Mucosa of rectum (tissue), 2 donors: ENCODE measurements at regions not wholly inside any gene's neighbourhood (a gene's known extent, or its start where the extent isn't known, plus 50 kb on each side); places are given as distances from the start of the nearest gene placed in this dataset.

Experiments
- H3K27ac ChIP-seq, 2 donors: one replicate each; pipeline ENCODE4 v1.7.0; 2013; ENCODE audit warnings: inconsistent platforms in 2 of 2, low read depth in 2 of 2, low read length in 2 of 2
- H3K27me3 ChIP-seq, 2 donors: one replicate each; pipeline ENCODE4 v1.7.0; 2013; ENCODE audit warnings: low read length in 2 of 2; ENCODE audit not compliant: control insufficient read depth in 2 of 2, insufficient read depth in 2 of 2
- H3K36me3 ChIP-seq, 2 donors: one replicate each; pipeline ENCODE4 v1.7.0; 2013; ENCODE audit warnings: low read length in 2 of 2; ENCODE audit not compliant: control insufficient read depth in 2 of 2, insufficient read depth in 2 of 2
- H3K4me1 ChIP-seq, 2 donors: one replicate each; pipeline ENCODE4 v1.7.0; 2013; ENCODE audit warnings: low read length in 2 of 2, mild to moderate bottlenecking in 1 of 2; ENCODE audit not compliant: control insufficient read depth in 2 of 2, insufficient read depth in 2 of 2
- H3K4me3 ChIP-seq, 2 donors: one replicate each; pipeline ENCODE4 v1.7.0; 2013; ENCODE audit warnings: low read length in 2 of 2
- H3K9ac ChIP-seq, 2 donors: one replicate each; pipeline ENCODE4 v1.7.0; 2013; ENCODE audit warnings: low read length in 2 of 2, low read depth in 1 of 2, mild to moderate bottlenecking in 1 of 2
- H3K9me3 ChIP-seq, 2 donors: one replicate each; pipeline ENCODE4 v1.7.0; 2013; ENCODE audit warnings: low read length in 2 of 2; ENCODE audit not compliant: control insufficient read depth in 2 of 2
- donor health status: healthy.
- donor health status: Normal muscosa, but diverticular disease.

DNA sequence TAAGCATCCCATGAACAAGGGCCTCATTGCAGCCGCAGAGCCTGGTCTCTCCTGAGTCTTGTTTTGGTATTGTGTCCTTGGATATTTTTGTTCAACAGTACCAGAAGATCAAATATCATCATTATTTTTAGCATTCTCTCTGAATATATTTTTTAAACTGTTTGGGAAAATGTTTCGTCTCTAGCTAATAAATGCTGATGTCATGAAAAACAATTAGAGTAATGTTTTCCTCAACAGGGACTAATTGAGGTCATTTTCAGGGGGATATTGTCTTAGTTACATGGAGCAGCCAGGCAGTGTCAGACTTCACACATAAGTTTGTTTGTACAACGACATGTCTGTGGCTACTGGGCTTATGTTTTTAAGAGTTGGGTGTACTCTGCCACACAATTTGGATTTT is 805.3 kb upstream of the SOX9 start:
- Histone ChIP-seq H3K4me3 (no peak overlapping the region), H3K27ac (no peak overlapping the region), H3K4me1 (peaks cover 0 to 5% of the 10 kb centered on the region in 2 donors), H3K9me3 (no peaks in the 10 kb centered on the region), H3K27me3 (no peaks in the 10 kb centered on the region), H3K36me3 (no peaks in the 10 kb centered on the region), H3K9ac (no peak overlapping the region)

DNA sequence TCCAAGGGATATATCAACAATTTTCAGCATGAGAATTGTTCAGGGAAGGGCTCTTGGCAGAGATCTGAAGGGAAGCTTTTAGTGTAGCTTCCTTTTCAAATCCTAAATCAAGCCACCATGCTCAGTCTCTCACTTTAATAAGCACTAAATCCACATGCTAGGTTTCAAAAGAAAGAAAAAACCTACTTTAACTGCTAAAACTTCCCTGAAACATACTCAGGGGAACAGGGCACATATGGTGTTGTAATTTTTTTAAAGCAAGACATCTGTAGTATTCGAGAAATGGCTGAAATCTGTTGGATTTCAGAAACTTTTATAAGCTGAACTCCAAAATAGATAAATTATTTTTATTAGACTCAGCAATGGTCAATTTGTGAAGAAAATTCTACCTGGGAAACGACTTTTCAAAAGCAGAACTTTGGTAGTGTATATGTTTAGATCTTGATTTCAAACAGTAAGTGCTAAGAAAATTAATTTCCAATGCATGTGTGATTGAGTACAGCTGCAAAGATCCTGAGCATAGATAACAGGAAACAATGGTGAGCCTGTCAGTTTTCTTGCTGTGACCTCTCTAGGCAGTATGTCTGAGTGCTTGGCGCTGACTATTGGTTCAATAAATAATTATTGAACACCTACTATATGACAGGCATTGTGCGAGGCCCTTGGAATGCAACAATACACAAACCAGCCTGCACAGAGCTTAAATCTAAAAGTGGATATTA is 804.5 kb upstream of the SOX9 start:
- no peak overlapping the region for H3K9ac ChIP-seq
- H3K9me3 ChIP-seq: no peaks in the 10 kb centered on the region
- no peaks in the 10 kb centered on the region for H3K36me3 ChIP-seq
- peaks cover 0 to 9% of the 10 kb centered on the region in 2 donors for H3K4me1 ChIP-seq
- no peak overlapping the region for H3K4me3 ChIP-seq
- H3K27me3 ChIP-seq: no peaks in the 10 kb centered on the region
- no peak overlapping the region for H3K27ac ChIP-seq

GRCh38 chr17:71320009-71320796 is 800.6 kb upstream of the SOX9 start:
- no peak overlapping the region for H3K9ac ChIP-seq
- no peaks in the 10 kb centered on the region for H3K36me3 ChIP-seq

DNA sequence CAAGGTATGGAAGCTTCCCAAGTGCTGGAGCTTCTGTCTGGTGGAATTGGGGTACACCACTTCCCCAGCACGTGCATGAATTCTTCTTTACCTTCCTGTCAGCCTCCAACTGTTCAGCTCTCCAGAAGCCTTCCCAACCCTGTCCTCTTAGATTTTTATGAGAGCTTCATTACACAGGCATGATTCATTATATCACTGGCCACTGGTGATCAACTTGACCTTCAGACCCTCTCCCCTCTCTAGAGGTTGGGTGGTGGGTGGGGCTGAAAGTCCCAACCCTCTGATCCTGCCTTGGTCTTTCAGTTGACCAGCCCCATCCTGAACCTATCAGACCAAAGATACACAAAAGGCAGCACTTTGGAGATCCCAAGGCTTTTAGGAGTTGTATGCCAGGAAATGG is 795.7 kb upstream of the SOX9 start:
- H3K4me3 ChIP-seq: no peak overlapping the region
- H3K9me3 ChIP-seq: no peaks in the 10 kb centered on the region
- H3K4me1 ChIP-seq: peaks cover 0 to 11% of the 10 kb centered on the region in 2 donors
- H3K27ac ChIP-seq: no peak overlapping the region
- no peaks in the 10 kb centered on the region for H3K36me3 ChIP-seq
- no peaks in the 10 kb centered on the region for H3K27me3 ChIP-seq
- H3K9ac ChIP-seq: no peak overlapping the region

More at GRCh38 chr17:71320009-71320796, 800.6 kb upstream of the SOX9 start:
- Histone ChIP-seq H3K4me1 (peaks cover 0 to 9% of the 10 kb centered on the region in 2 donors), H3K9me3 (no peaks in the 10 kb centered on the region), H3K27me3 (no peaks in the 10 kb centered on the region), H3K4me3 (no peak overlapping the region), H3K27ac (no peak overlapping the region)

DNA sequence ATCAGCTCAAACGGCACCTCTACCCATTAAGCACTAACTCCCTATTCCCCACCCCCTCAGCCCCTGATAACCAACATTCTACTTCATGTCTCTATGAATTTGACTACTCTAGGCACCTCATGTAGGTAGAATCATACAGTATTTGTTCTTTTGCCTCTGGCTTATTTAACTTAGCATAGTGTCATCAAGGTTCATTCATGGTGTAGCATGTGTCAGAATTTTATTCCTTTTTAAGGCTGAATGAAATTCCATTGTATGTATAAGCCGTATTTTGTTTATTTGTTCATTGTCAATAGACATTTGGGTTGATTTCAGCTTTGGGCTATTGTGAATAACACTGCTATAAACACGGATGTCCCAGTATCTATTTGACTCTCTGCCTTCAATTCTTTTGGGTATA is 794.9 kb upstream of the SOX9 start:
- Histone ChIP-seq H3K9ac (no peak overlapping the region), H3K27ac (no peak overlapping the region), H3K9me3 (no peaks in the 10 kb centered on the region), H3K4me3 (no peak overlapping the region), H3K4me1 (peaks cover 0 to 5% of the 10 kb centered on the region in 2 donors), H3K36me3 (no peaks in the 10 kb centered on the region), H3K27me3 (no peaks in the 10 kb centered on the region)

GRCh38 chr17:71327376-71328059 is 793.3 kb upstream of the SOX9 start:
- H3K9ac ChIP-seq: no peak overlapping the region
- no peak overlapping the region for H3K4me3 ChIP-seq
- H3K4me1 ChIP-seq: peaks cover 0 to 3% of the 10 kb centered on the region in 2 donors
- H3K27me3 ChIP-seq: no peaks in the 10 kb centered on the region
- H3K36me3 ChIP-seq: no peaks in the 10 kb centered on the region
- H3K27ac ChIP-seq: no peak overlapping the region
- no peaks in the 10 kb centered on the region for H3K9me3 ChIP-seq

- H3K36me3 ChIP-seq: no peaks in the 10 kb centered on the region
- H3K9ac ChIP-seq: no peak overlapping the region
- H3K9me3 ChIP-seq: no peaks in the 10 kb centered on the region
- H3K4me3 ChIP-seq: no peak overlapping the region
- H3K27ac ChIP-seq: no peak overlapping the region
- H3K4me1 ChIP-seq: peaks cover 0 to 3% of the 10 kb centered on the region in 2 donors
- no peaks in the 10 kb centered on the region for H3K27me3 ChIP-seq
Observed at GRCh38 chr17:71329310-71330098, 791.3 kb upstream of the SOX9 start.

GRCh38 chr17:71330099-71330375 is 790.8 kb upstream of the SOX9 start:
- H3K9ac ChIP-seq: no peak overlapping the region
- H3K27ac ChIP-seq: no peak overlapping the region
- peaks cover 0 to 3% of the 10 kb centered on the region in 2 donors for H3K4me1 ChIP-seq
- H3K36me3 ChIP-seq: no peaks in the 10 kb centered on the region
- no peaks in the 10 kb centered on the region for H3K27me3 ChIP-seq
- no peak overlapping the region for H3K4me3 ChIP-seq
- H3K9me3 ChIP-seq: no peaks in the 10 kb centered on the region

DNA sequence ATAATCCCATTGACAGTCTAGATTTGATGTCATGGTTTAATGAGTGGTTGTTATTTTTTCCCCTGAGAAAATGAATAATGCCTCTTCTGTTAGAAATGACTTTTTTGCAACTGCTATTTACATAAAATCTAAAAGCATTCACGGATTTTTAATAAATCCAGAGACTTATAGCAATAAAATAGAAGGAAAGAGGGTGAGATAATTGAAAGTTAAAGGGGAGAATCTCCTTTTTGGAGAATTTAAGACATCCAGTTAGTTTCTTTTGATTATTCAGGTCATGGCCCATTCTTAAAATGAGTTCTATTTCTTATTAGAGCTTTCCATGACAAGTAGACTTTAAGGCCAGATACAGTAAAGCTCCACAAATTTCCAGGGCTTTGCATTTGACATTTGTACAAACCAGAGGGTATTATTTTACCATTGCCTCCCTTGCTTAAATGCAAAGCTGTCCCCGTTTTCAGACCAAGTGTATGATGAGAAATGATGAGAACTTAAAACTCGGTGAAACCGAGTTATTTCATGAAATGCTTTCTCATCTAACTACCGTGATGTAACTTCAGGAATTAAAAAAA is 789.0 kb upstream of the SOX9 start:
- H3K4me3 ChIP-seq: no peak overlapping the region
- no peaks in the 10 kb centered on the region for H3K27me3 ChIP-seq
- no peak overlapping the region for H3K27ac ChIP-seq
- H3K4me1 ChIP-seq: peaks cover 0 to 3% of the 10 kb centered on the region in 2 donors
- no peaks in the 10 kb centered on the region for H3K9me3 ChIP-seq
- H3K9ac ChIP-seq: no peak overlapping the region
- no peaks in the 10 kb centered on the region for H3K36me3 ChIP-seq
